A673 (cell line): ENCODE measurements at regions not wholly inside any gene's neighbourhood (a gene's known extent, or its start where the extent isn't known, plus 50 kb on each side); places are given as distances from the start of the nearest gene placed in this dataset.

ENCODE experiments used
- BruUV-seq: library from RNA; stranded (reverse); fragments of 400-500 nt; replicated peaks from 2 replicates; lab custom pipeline; 2021; lab: Mats Ljungman, UMichigan
- CTCF ChIA-PET: fragments of 300-600 bp; sonication (Branson Sonifier 250); formaldehyde crosslinking; loops from one replicate; lab custom pipeline; 2022; ENCODE audit warnings: antibody characterized with exemption; lab: Charles Lee
- POLR2A ChIA-PET: fragments of 300-600 bp; sonication (Branson Sonifier 250); formaldehyde crosslinking; loops from one replicate; lab custom pipeline; 2022; ENCODE audit warnings: antibody characterized with exemption; ENCODE audit not compliant: low non-redundant PET; lab: Charles Lee
- DNase-seq: peaks from one replicate; pipeline ENCODE4 v3.0.0-alpha.2; 2015; ENCODE audit warnings: low spot score
- H3K27ac ChIP-seq: fragments of 200-600 bp; sonication (generic); 2 replicates; pipeline ENCODE4 v1.5.1; 2016; ENCODE audit warnings: mixed run types, low read depth, mild to moderate bottlenecking, mixed read lengths, antibody characterized with exemption, low read length; ENCODE audit not compliant: poor library complexity, severe bottlenecking
- H3K27me3 ChIP-seq: fragments of 200-600 bp; sonication (generic); replicated peaks from 2 replicates; pipeline ENCODE4 v1.6.1; 2017; ENCODE audit warnings: mixed run types, low read depth, mild to moderate bottlenecking, mixed read lengths, antibody characterized with exemption, low read length; ENCODE audit not compliant: insufficient read depth, poor library complexity
- H3K36me3 ChIP-seq: fragments of 200-600 bp; sonication (generic); 2 replicates; pipeline ENCODE4 v1.6.1; 2016; ENCODE audit warnings: mixed run types, mild to moderate bottlenecking, mixed read lengths, antibody characterized with exemption, low read length; ENCODE audit not compliant: insufficient read depth, poor library complexity, severe bottlenecking
- H3K4me1 ChIP-seq: fragments of 200-600 bp; sonication (generic); 2 replicates; pipeline ENCODE4 v1.6.1; 2017; ENCODE audit warnings: mixed run types, mild to moderate bottlenecking, mixed read lengths, antibody characterized with exemption, low read length; ENCODE audit not compliant: insufficient read depth, poor library complexity, severe bottlenecking
- H3K4me3 ChIP-seq: fragments of 200-600 bp; sonication (generic); 2 replicates; pipeline ENCODE4 v1.5.1; 2016; ENCODE audit warnings: low read depth, mixed run types, mild to moderate bottlenecking, mixed read lengths, low read length; ENCODE audit not compliant: poor library complexity, severe bottlenecking
- H3K9me3 ChIP-seq: fragments of 200-600 bp; sonication (generic); 2 replicates; pipeline ENCODE4 v1.6.1; 2016; ENCODE audit warnings: mixed run types, low read depth, mild to moderate bottlenecking, mixed read lengths, antibody characterized with exemption, low read length; ENCODE audit not compliant: poor library complexity, severe bottlenecking
- CTCF ChIP-seq: fragments of 300-800, 200-600 bp; sonication (generic); conservative IDR thresholded peaks from 2 replicates; pipeline ENCODE4 v1.5.1; 2017; ENCODE audit warnings: low read depth, mild to moderate bottlenecking, antibody characterized with exemption, low read length, moderate library complexity, mixed read lengths
- EZH2 ChIP-seq: fragments of 200-600 bp; sonication (generic); IDR thresholded peaks from 2 replicates; pipeline ENCODE4 v1.6.1; 2017; ENCODE audit warnings: borderline replicate concordance, low read depth, mild to moderate bottlenecking, mixed read lengths, antibody characterized with exemption, low read length; ENCODE audit not compliant: poor library complexity, severe bottlenecking
- intact Hi-C: fragments of 100-400 bp; cut with micrococcal nuclease; formaldehyde crosslinking; loops from one replicate; pipeline ENCODE4 v1.10.0; 2022; ENCODE audit not compliant: unreplicated experiment

GRCh38 chrX:79287724-79288123, 79.4 kb downstream of the ITM2A start:
- POLR2A ChIA-PET, result no interaction called here
- H3K9me3 ChIP-seq, result no peaks in the 10 kb centered on the region
- H3K27ac ChIP-seq, result no peak overlapping the region
- H3K27me3 ChIP-seq, result no peaks in the 10 kb centered on the region
- H3K36me3 ChIP-seq, result no peaks in the 10 kb centered on the region
- TF ChIP-seq CTCF, result no peak
- BruUV-seq, result no TSS peak
- no peak for DNase-seq
- intact Hi-C loops, result no loop called here
- no peaks in the 10 kb centered on the region for H3K4me1 ChIP-seq
- CTCF ChIA-PET, result no interaction called here
- H3K4me3 ChIP-seq, result no peak overlapping the region

GRCh38 chrX:79281775-79282174, 85.4 kb downstream of the ITM2A start:
- no TSS peak for BruUV-seq
- Histone ChIP-seq H3K4me1 (no peaks in the 10 kb centered on the region), H3K9me3 (peaks cover 4% of the 10 kb centered on the region), H3K36me3 (no peaks in the 10 kb centered on the region), H3K4me3 (no peak overlapping the region), H3K27me3 (no peaks in the 10 kb centered on the region), H3K27ac (no peak overlapping the region)
- DNase-seq, result no peak
- no peak for TF ChIP-seq CTCF
- POLR2A ChIA-PET, result no interaction called here
- CTCF ChIA-PET, result no interaction called here
- intact Hi-C loops, result no loop called here

GRCh38 chrX:79270401-79270800, 96.7 kb downstream of the ITM2A start:
- H3K27me3 ChIP-seq, result no peaks in the 10 kb centered on the region
- no TSS peak for BruUV-seq

More at GRCh38 chrX:79270401-79270800, 96.7 kb downstream of the ITM2A start:
- H3K4me3 ChIP-seq, result no peak overlapping the region
- peaks cover 50% of the 10 kb centered on the region for H3K4me1 ChIP-seq
- intact Hi-C loops, result loop anchor here (1.0 to 5.0 kb wide), 5 partner anchors 64 to 716 kb away; no protein-coding TSS in a partner anchor
- DNase-seq, result peak; percentile 92
- CTCF ChIA-PET, result interaction anchor here (1.0 kb wide), 1 partner anchor 176 kb away, joined by 5 read pairs; no protein-coding TSS in a partner anchor
- H3K27ac ChIP-seq, result peak overlapping the region; percentile 90
- TF ChIP-seq EZH2 (no peak), CTCF (peak; percentile 78)
- no peaks in the 10 kb centered on the region for H3K9me3 ChIP-seq
- POLR2A ChIA-PET, result interaction anchor here (0.7 kb wide), 1 partner anchor 179 kb away, joined by 3 read pairs; no protein-coding TSS in a partner anchor
- H3K36me3 ChIP-seq, result no peaks in the 10 kb centered on the region
